A549 (cell line): ENCODE measurements at regions not wholly inside any gene's neighbourhood (a gene's known extent, or its start where the extent isn't known, plus 50 kb on each side); places are given as distances from the start of the nearest gene placed in this dataset.

ENCODE experiments used
- BCL3 ChIP-seq: fragments of >200 bp; sonication (Bioruptor Twin); formaldehyde crosslinking; IDR thresholded peaks from 3 replicates; pipeline ENCODE4 v1.6.1; 2016
- CEBPB ChIP-seq, 2 experiments: fragments of >200 bp in 1 of 2; sonication (Bioruptor Twin) in 1 of 2; formaldehyde crosslinking in 1 of 2; IDR thresholded peaks; 2 replicates each; pipeline ENCODE4 v1.6.1; 2012 to 2016
- CHD2 ChIP-seq: fragments of 150-350 bp; IDR thresholded peaks from 2 replicates; pipeline ENCODE4 v1.6.1; 2014; ENCODE audit warnings: low read length; ENCODE audit not compliant: partially characterized antibody
- CTCF ChIP-seq: fragments of >200 bp; sonication (Bioruptor Twin); formaldehyde crosslinking; IDR thresholded peaks from 3 replicates; pipeline ENCODE4 v1.5.1; 2016
- EP300 ChIP-seq, 2 experiments: fragments of >200 bp; sonication (Bioruptor Twin); formaldehyde crosslinking; IDR thresholded peaks; 2 replicates in 1 of 2; 3 replicates in 1 of 2; pipeline ENCODE4 v1.6.1; 2016 to 2017
- GATA3 ChIP-seq: IDR thresholded peaks from 2 replicates; pipeline ENCODE4 v1.6.1; 2012; ENCODE audit warnings: borderline replicate concordance
- JUN ChIP-seq, 2 experiments: fragments of >200 bp; sonication (Bioruptor Twin); formaldehyde crosslinking; IDR thresholded peaks; 2 replicates in 1 of 2; 3 replicates in 1 of 2; pipeline ENCODE4 v1.6.1; 2016 to 2017
- POLR2A ChIP-seq: IDR thresholded peaks from 2 replicates; pipeline ENCODE4 v1.6.1; 2012; ENCODE audit warnings: mild to moderate bottlenecking, low read length
- RAD21 ChIP-seq, 2 experiments: fragments of >200 bp in 1 of 2; sonication (Bioruptor Twin) in 1 of 2; formaldehyde crosslinking in 1 of 2; IDR thresholded peaks in 1 of 2; conservative IDR thresholded peaks in 1 of 2; 2 replicates in 1 of 2; 3 replicates in 1 of 2; pipeline ENCODE4 v1.6.1; 2012 to 2018; ENCODE audit warnings: inconsistent platforms in 1 of 2
- RCOR1 ChIP-seq: fragments of 150-350 bp; IDR thresholded peaks from 2 replicates; pipeline ENCODE4 v1.6.1; 2014; ENCODE audit warnings: antibody characterized with exemption, low read length, low read depth
- REST ChIP-seq: fragments of 200-600 bp; sonication (generic); IDR thresholded peaks from 2 replicates; pipeline ENCODE4 v1.6.1; 2016; ENCODE audit warnings: antibody characterized with exemption, mild to moderate bottlenecking, moderate library complexity
- RFX5 ChIP-seq: fragments of 450-650 bp; IDR thresholded peaks from 2 replicates; pipeline ENCODE4 v1.7.1; 2014; ENCODE audit warnings: antibody characterized with exemption, mild to moderate bottlenecking, moderate library complexity
- SMC3 ChIP-seq: fragments of >200 bp; sonication (Bioruptor Twin); formaldehyde crosslinking; IDR thresholded peaks from 3 replicates; pipeline ENCODE4 v1.6.1; 2018; ENCODE audit warnings: inconsistent platforms

GRCh38 chr7:52270301-52270700 lies 765.1 kb upstream of the POM121L12 start:
- TF ChIP-seq EP300 (IDR thresholded peaks at IDR 0.05) (no peak), POLR2A (no peak), BCL3 (no peak), CEBPB (IDR thresholded peaks at IDR 0.05) (no peak), CTCF (no peak), CHD2 (no peak), RAD21 (conservative IDR thresholded peaks at IDR 0.05 in 1 of 2, IDR thresholded peaks at IDR 0.05 in 1 of 2) (no peak), SMC3 (no peak), JUN (IDR thresholded peaks at IDR 0.05) (no peak), REST (no peak), RFX5 (no peak), GATA3 (no peak), RCOR1 (no peak)
